Right lobe of liver (tissue), 4 donors: ENCODE measurements at regions not wholly inside any gene's neighbourhood (a gene's known extent, or its start where the extent isn't known, plus 50 kb on each side); places are given as distances from the start of the nearest gene placed in this dataset.

Experiments used
- POLR2A ChIP-seq: fragments of 450-650 bp; IDR thresholded peaks from one replicate; pipeline ENCODE4 v1.6.1; 2017; ENCODE audit warnings: antibody characterized with exemption, mild to moderate bottlenecking
- TF ChIP-seq, protein P1 (sequence below), 4 donors: fragments of 200-600 bp in 3 of 4; fragments of 450-650 bp in 1 of 4; IDR thresholded peaks; one replicate each; pipeline versions ENCODE4 v1.5.1 to v1.8.0; 2016 to 2022; ENCODE audit warnings: antibody characterized with exemption in 4 of 4, mild to moderate bottlenecking in 2 of 4
- donor health status: DM: no; HTN: no; CAD: no.
- donor health status: DM: no; HTN: no; CAD: no.
- donor health status: DM: no; HTN: yes; CAD: no.

- TF ChIP-seq, protein P1, sequence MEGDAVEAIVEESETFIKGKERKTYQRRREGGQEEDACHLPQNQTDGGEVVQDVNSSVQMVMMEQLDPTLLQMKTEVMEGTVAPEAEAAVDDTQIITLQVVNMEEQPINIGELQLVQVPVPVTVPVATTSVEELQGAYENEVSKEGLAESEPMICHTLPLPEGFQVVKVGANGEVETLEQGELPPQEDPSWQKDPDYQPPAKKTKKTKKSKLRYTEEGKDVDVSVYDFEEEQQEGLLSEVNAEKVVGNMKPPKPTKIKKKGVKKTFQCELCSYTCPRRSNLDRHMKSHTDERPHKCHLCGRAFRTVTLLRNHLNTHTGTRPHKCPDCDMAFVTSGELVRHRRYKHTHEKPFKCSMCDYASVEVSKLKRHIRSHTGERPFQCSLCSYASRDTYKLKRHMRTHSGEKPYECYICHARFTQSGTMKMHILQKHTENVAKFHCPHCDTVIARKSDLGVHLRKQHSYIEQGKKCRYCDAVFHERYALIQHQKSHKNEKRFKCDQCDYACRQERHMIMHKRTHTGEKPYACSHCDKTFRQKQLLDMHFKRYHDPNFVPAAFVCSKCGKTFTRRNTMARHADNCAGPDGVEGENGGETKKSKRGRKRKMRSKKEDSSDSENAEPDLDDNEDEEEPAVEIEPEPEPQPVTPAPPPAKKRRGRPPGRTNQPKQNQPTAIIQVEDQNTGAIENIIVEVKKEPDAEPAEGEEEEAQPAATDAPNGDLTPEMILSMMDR (IDR thresholded peaks at IDR 0.05): no peak
- TF ChIP-seq POLR2A: no peak
Measured at GRCh38 chr15:61726166-61726565, 334.1 kb downstream of the VPS13C start.
